ENCODE measurements at regions not wholly inside any gene's neighbourhood (a gene's known extent, or its start where the extent isn't known, plus 50 kb on each side); places are given as distances from the start of the nearest gene placed in this dataset.
"Not testable (repeated sequence)": the region's sequence is repeated elsewhere in the genome, so short reads cannot be mapped to it uniquely, and the experiment has no call there.

- no peak for DNase-seq (ENCODE audit: low read depth)
- TF ChIP-seq, protein P1, sequence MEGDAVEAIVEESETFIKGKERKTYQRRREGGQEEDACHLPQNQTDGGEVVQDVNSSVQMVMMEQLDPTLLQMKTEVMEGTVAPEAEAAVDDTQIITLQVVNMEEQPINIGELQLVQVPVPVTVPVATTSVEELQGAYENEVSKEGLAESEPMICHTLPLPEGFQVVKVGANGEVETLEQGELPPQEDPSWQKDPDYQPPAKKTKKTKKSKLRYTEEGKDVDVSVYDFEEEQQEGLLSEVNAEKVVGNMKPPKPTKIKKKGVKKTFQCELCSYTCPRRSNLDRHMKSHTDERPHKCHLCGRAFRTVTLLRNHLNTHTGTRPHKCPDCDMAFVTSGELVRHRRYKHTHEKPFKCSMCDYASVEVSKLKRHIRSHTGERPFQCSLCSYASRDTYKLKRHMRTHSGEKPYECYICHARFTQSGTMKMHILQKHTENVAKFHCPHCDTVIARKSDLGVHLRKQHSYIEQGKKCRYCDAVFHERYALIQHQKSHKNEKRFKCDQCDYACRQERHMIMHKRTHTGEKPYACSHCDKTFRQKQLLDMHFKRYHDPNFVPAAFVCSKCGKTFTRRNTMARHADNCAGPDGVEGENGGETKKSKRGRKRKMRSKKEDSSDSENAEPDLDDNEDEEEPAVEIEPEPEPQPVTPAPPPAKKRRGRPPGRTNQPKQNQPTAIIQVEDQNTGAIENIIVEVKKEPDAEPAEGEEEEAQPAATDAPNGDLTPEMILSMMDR (IDR thresholded peaks at IDR 0.05; ENCODE audit: insufficient read depth, low read depth, low read length, missing control alignments): no peak
- no peak overlapping the region for H3K4me3 ChIP-seq (ENCODE audit: low read length)
Observed at GRCh38 chr17:83007504-83008185, 71.8 kb upstream of the METRNL start.

DNA sequence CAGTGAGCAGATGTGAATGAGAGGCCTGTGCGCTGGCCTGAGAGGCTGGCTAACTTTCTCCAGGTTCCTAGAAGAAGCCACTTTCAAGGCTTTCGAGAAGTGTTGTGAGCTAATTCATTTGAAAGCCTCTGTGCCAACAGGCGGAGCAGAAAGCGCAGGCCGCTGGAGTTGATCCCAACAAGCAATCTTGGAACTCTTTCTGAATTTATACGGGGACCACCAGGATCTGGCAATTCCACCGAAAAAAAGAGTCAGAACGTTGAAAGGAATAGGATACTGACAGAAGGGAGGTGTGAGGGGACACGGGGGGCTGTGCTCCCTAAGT is 71.3 kb upstream of the METRNL start:
- DNase-seq (ENCODE audit: low read depth): no peak
- TF ChIP-seq, protein P1 (IDR thresholded peaks at IDR 0.05; ENCODE audit: insufficient read depth, low read depth, low read length, missing control alignments): no peak
- H3K4me3 ChIP-seq (ENCODE audit: low read length): no peak overlapping the region

GRCh38 chr17:83008526-83008925 is 70.9 kb upstream of the METRNL start:
- TF ChIP-seq, protein P1 (IDR thresholded peaks at IDR 0.05; ENCODE audit: insufficient read depth, low read depth, low read length, missing control alignments): no peak
- no peak for DNase-seq (ENCODE audit: low read depth)
- H3K4me3 ChIP-seq (ENCODE audit: low read length): no peak overlapping the region

DNA sequence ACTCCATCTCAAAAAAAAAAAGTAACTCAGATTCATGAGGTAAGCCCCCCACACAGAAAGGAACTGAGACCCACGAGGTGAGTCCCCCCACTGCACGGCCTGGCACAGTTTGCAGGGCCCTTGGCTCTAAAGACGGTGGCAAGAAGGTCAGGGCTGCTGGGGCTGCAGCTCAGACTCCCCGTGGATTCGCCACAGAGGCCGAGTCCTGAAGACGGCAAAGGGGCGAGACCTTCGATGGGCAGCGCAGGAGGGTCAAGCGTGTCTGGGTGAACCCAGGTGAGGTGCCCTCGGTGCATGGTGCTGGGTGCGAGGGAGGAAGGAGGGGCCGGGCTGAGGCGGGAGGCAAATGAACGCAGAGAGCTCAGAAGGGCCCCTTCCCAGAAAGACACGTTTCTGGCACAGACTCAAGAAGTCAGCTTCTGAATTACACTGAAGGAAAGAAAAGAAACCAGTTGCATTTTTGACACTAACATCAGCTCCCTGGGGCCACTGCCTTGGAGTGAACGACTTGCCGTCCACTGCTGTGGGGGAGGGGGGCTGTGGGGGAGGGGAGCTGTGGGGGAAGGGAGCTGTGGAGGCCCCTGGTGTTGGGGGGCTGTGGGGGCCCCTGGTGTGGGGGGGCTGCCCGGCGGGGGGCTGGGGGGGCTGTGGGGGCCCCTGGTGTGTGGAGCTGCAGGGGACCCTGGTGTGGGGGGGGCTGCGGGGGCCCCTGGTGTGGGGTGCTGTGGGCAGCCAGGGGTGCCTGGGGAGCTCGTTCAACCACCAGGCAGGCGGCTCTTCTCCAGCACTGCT is 69.8 kb upstream of the METRNL start:
- DNase-seq (ENCODE audit: low read depth): no peak
- TF ChIP-seq, protein P1 (IDR thresholded peaks at IDR 0.05; ENCODE audit: insufficient read depth, low read depth, low read length, missing control alignments): no peak
- no peak overlapping the region for H3K4me3 ChIP-seq (ENCODE audit: low read length)

DNA sequence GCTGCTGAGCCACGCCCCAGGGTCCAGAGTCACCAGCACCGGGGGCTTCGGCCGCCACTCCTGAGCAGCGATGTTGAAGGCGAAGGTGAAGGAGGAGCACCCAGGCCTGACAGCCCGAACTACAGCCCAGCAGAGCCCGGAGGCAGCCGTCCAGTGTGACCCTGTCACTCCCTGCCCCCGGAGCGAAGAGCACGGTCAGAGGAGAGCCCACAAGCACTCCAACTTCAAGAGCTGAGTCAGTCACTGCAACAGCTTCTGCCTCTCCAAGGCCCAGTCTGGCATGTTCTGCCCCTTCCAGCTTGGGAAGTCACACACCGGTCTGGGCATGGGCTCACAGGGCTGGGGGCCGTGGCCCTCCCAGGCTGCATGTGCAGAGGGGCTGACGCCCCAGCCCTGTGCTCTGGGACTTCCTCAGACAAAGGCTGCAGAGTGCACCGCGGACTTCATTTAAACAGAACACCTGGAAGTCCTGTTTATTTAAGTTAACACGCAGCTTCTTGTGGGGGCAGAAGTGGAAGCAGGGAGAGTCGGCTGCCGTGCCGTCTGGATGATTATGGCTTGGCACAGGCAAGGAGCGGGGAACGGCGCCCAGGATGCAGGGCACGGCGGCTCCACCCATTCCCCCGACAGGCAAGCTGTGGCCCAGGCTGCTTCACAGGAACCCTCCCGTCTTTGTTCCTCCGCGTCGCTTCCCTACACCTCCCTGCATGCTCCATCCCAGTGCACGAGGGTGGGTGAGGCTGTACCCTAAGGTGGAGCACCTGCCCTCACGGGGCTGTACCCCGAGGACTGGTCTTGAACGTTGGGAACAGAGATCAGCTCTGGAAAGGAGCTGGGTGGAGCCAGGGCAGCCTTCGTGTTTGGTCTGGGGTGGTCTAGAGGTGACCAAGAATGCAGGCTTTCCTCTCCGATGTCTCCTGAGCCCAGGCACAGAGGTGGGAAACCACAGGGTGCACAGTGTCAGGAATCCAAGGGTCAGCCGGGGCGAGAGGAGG is 68.9 kb upstream of the METRNL start:
- no peak for DNase-seq (ENCODE audit: low read depth)
- H3K4me3 ChIP-seq (ENCODE audit: low read length): no peak overlapping the region
- TF ChIP-seq, protein P1 (IDR thresholded peaks at IDR 0.05; ENCODE audit: insufficient read depth, low read depth, low read length, missing control alignments): no peak

DNA sequence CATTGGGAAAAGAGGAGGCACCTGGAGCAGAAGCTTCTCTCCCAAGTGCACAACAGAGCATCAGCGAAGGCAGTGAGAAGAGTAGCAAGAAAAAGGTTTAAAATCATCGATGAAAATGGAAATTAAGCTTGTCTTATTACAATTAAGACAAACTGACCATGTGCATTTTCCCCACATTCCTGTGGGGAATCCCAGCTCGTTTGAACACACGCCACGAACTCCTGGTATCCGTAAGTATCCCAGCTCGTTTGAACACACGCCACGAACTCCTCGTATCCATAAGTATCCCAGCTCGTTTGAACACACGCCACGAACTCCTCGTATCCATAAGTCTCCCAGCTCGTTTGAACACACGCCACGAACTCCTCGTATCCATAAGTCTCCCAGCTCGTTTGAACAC is 67.7 kb upstream of the METRNL start:
- not testable (repeated sequence) for DNase-seq (ENCODE audit: low read depth); H3K4me3 ChIP-seq (ENCODE audit: low read length)

Data from epithelial cell of esophagus (primary cell).